ENCODE measurements at regions not wholly inside any gene's neighbourhood (a gene's known extent, or its start where the extent isn't known, plus 50 kb on each side); places are given as distances from the start of the nearest gene placed in this dataset.

DNA sequence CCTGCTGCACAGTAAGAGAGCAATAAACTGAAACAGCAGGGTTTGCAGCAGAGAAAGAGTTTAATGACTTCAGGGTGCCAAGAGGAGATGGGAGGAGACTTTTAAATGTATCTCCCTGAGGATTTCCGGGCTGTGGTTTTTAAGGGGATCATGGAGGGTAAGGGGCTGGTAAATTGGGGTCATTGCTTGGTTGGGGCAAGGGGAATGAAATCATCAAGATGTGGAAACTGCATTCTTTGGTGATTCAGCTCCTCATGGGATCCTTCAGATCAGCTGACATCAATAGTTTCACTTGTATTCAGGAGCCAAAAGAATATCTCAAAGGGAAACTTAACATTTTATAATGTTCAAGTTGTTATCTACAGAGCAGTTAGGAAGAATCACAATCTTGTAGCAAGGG lies 174.3 kb upstream of the ANXA10 start:
- Histone ChIP-seq H3K4me3 (ENCODE audit: low read length, poor library complexity, severe bottlenecking) (no peak overlapping the region), H2AFZ (ENCODE audit: low read length) (no peak overlapping the region), H3K36me3 (ENCODE audit: insufficient read depth, low read length) (no peaks in the 10 kb centered on the region), H3K27me3 (ENCODE audit: insufficient read depth, low read length, poor library complexity, severe bottlenecking) (no peaks in the 10 kb centered on the region), H3K9me2 (replicated peaks; ENCODE audit: low read depth, low read length) (no peaks in the 10 kb centered on the region), H4K20me1 (ENCODE audit: insufficient read depth, low read length, poor library complexity, severe bottlenecking) (no peaks in the 10 kb centered on the region), H3K4me2 (ENCODE audit: low read depth, low read length, poor library complexity, severe bottlenecking) (no peak overlapping the region), H3K4me1 (ENCODE audit: insufficient read depth, low read length, poor library complexity, severe bottlenecking) (no peaks in the 10 kb centered on the region), H3K79me2 (ENCODE audit: insufficient read depth, low read length) (no peaks in the 10 kb centered on the region), H3F3A (ENCODE audit: low read depth) (no peaks in the 10 kb centered on the region), H3K9ac (ENCODE audit: low read depth, low read length, poor library complexity, severe bottlenecking) (no peak overlapping the region), H3K9me3 (ENCODE audit: insufficient read depth, low read depth, low read length) (0 out of 2 replicates have a peak, but pooled peaks cover 5% of the 10 kb centered on the region)
- TF ChIP-seq CTCF (conservative IDR thresholded peaks at IDR 0.05; ENCODE audit: low read length) (no peak), EZH2phosphoT487 (IDR thresholded peaks at IDR 0.05; ENCODE audit: borderline replicate concordance) (no peak)

- Histone ChIP-seq H3K9me3 (ENCODE audit: insufficient read depth, low read depth, low read length) (no peaks in the 10 kb centered on the region), H3K4me1 (ENCODE audit: insufficient read depth, low read length, poor library complexity, severe bottlenecking) (no peaks in the 10 kb centered on the region), H3K4me3 (ENCODE audit: low read length, poor library complexity, severe bottlenecking) (no peak overlapping the region), H3K27me3 (ENCODE audit: insufficient read depth, low read length, poor library complexity, severe bottlenecking) (no peaks in the 10 kb centered on the region), H3K4me2 (ENCODE audit: low read depth, low read length, poor library complexity, severe bottlenecking) (no peak overlapping the region), H3K9ac (ENCODE audit: low read depth, low read length, poor library complexity, severe bottlenecking) (no peak overlapping the region), H3K79me2 (ENCODE audit: insufficient read depth, low read length) (no peaks in the 10 kb centered on the region), H3F3A (ENCODE audit: low read depth) (no peaks in the 10 kb centered on the region), H3K36me3 (ENCODE audit: insufficient read depth, low read length) (no peaks in the 10 kb centered on the region), H3K9me2 (replicated peaks; ENCODE audit: low read depth, low read length) (no peaks in the 10 kb centered on the region), H2AFZ (ENCODE audit: low read length) (no peak overlapping the region), H4K20me1 (ENCODE audit: insufficient read depth, low read length, poor library complexity, severe bottlenecking) (no peaks in the 10 kb centered on the region)
- TF ChIP-seq EZH2phosphoT487 (IDR thresholded peaks at IDR 0.05; ENCODE audit: borderline replicate concordance), result no peak
- no peak for TF ChIP-seq CTCF (conservative IDR thresholded peaks at IDR 0.05; ENCODE audit: low read length)
Measured at GRCh38 chr4:167930166-167930565, 162.2 kb upstream of the ANXA10 start.

GRCh38 chr4:167934216-167934615 lies 158.1 kb upstream of the ANXA10 start:
- no peak for TF ChIP-seq EZH2phosphoT487 (IDR thresholded peaks at IDR 0.05; ENCODE audit: borderline replicate concordance)
- TF ChIP-seq CTCF (conservative IDR thresholded peaks at IDR 0.05; ENCODE audit: low read length), result no peak
- no peaks in the 10 kb centered on the region for H3K9me2 ChIP-seq (replicated peaks; ENCODE audit: low read depth, low read length)
- no peaks in the 10 kb centered on the region for H3K79me2 ChIP-seq (ENCODE audit: insufficient read depth, low read length)
- H4K20me1 ChIP-seq (ENCODE audit: insufficient read depth, low read length, poor library complexity, severe bottlenecking), result no peaks in the 10 kb centered on the region
- no peaks in the 10 kb centered on the region for H3K36me3 ChIP-seq (ENCODE audit: insufficient read depth, low read length)
- no peak overlapping the region for H2AFZ ChIP-seq (ENCODE audit: low read length)
- H3K27me3 ChIP-seq (ENCODE audit: insufficient read depth, low read length, poor library complexity, severe bottlenecking), result no peaks in the 10 kb centered on the region
- no peaks in the 10 kb centered on the region for H3K9me3 ChIP-seq (ENCODE audit: insufficient read depth, low read depth, low read length)
- H3K4me2 ChIP-seq (ENCODE audit: low read depth, low read length, poor library complexity, severe bottlenecking), result no peak overlapping the region
- no peak overlapping the region for H3K9ac ChIP-seq (ENCODE audit: low read depth, low read length, poor library complexity, severe bottlenecking)
- no peaks in the 10 kb centered on the region for H3K4me1 ChIP-seq (ENCODE audit: insufficient read depth, low read length, poor library complexity, severe bottlenecking)
- H3F3A ChIP-seq (ENCODE audit: low read depth), result no peaks in the 10 kb centered on the region
- H3K4me3 ChIP-seq (ENCODE audit: low read length, poor library complexity, severe bottlenecking), result no peak overlapping the region
